Tibial nerve (tissue), 4 donors: ENCODE measurements at regions not wholly inside any gene's neighbourhood (a gene's known extent, or its start where the extent isn't known, plus 50 kb on each side); places are given as distances from the start of the nearest gene placed in this dataset.

Experiments
- CTCF ChIP-seq, 5 experiments: fragments of 200-600 bp in 3 of 5; fragments of 450-650 bp in 2 of 5; sonication (generic) in 3 of 5; IDR thresholded peaks; one replicate each; pipeline ENCODE4 v1.5.1; 2016 to 2019; ENCODE audit warnings: antibody characterized with exemption in 5 of 5, mild to moderate bottlenecking in 3 of 5, moderate library complexity in 2 of 5
- EP300 ChIP-seq, 2 donors: sonication (generic); formaldehyde crosslinking; IDR thresholded peaks; one replicate each; pipeline ENCODE4 v1.6.1; 2017; ENCODE audit warnings: antibody characterized with exemption in 2 of 2, mild to moderate bottlenecking in 1 of 2
- POLR2A ChIP-seq, 2 donors: fragments of 450-650 bp; IDR thresholded peaks; one replicate each; pipeline ENCODE4 v1.6.1; 2017; ENCODE audit warnings: antibody characterized with exemption in 2 of 2, mild to moderate bottlenecking in 2 of 2, moderate library complexity in 2 of 2

- TF ChIP-seq CTCF (IDR thresholded peaks at IDR 0.05) (no peak), POLR2A (IDR thresholded peaks at IDR 0.05) (no peak), EP300 (IDR thresholded peaks at IDR 0.05) (peak in 1 of 2 donors; percentile 9)
Measured at GRCh38 chr1:201628490-201628889, 89.6 kb downstream of the NAV1 start.
